ENCODE measurements at regions not wholly inside any gene's neighbourhood (a gene's known extent, or its start where the extent isn't known, plus 50 kb on each side); places are given as distances from the start of the nearest gene placed in this dataset.

GRCh38 chr5:14996997-14997396 lies 125.4 kb upstream of the ANKH start (continued):
- TF ChIP-seq TAF1 (IDR thresholded peaks at IDR 0.05; ENCODE audit: low read depth, low read length): no peak
- no peak for TF ChIP-seq RFX5 (IDR thresholded peaks at IDR 0.05; ENCODE audit: borderline replicate concordance, low read depth, low read length)
- no peak for TF ChIP-seq SRF (IDR thresholded peaks at IDR 0.05; ENCODE audit: low read depth, low read length)

Measured in H1 (cell line).